ENCODE measurements at regions not wholly inside any gene's neighbourhood (a gene's known extent, or its start where the extent isn't known, plus 50 kb on each side); places are given as distances from the start of the nearest gene placed in this dataset.

DNA sequence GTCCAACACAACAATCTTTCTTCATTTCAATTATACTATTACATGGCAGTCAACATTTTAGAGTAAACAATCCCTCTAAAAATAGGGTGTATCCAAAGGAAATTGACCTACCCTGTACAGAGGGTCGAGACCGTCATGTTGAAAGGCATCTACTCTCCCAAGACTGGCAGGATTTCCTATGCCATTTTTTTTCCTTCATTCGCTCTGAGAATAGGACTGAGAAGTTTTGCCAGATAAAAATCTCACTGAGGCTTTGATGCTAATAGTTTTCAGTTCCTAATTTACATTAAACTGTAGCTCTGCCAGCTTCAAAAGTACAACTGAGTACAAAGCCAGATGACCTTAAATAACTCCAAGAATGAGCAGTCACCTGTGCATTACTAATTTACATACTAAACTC lies 84.5 kb upstream of the SEMA3C start:
- TF ChIP-seq, protein P1, sequence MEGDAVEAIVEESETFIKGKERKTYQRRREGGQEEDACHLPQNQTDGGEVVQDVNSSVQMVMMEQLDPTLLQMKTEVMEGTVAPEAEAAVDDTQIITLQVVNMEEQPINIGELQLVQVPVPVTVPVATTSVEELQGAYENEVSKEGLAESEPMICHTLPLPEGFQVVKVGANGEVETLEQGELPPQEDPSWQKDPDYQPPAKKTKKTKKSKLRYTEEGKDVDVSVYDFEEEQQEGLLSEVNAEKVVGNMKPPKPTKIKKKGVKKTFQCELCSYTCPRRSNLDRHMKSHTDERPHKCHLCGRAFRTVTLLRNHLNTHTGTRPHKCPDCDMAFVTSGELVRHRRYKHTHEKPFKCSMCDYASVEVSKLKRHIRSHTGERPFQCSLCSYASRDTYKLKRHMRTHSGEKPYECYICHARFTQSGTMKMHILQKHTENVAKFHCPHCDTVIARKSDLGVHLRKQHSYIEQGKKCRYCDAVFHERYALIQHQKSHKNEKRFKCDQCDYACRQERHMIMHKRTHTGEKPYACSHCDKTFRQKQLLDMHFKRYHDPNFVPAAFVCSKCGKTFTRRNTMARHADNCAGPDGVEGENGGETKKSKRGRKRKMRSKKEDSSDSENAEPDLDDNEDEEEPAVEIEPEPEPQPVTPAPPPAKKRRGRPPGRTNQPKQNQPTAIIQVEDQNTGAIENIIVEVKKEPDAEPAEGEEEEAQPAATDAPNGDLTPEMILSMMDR (IDR thresholded peaks at IDR 0.05): no peak
- no peak for TF ChIP-seq MYC (IDR thresholded peaks at IDR 0.05; ENCODE audit: borderline replicate concordance, low read length)
